H1 (cell line): ENCODE measurements at regions not wholly inside any gene's neighbourhood (a gene's known extent, or its start where the extent isn't known, plus 50 kb on each side); places are given as distances from the start of the nearest gene placed in this dataset.

Experiments
- CTCF ChIA-PET: fragments of 300-600 bp; sonication (Branson Sonifier 250); formaldehyde crosslinking; loops from one replicate; lab custom pipeline; 2021; ENCODE audit not compliant: partially characterized antibody; lab: Charles Lee
- POLR2A ChIA-PET: fragments of 300-600 bp; sonication (Branson Sonifier 250); formaldehyde crosslinking; loops from one replicate; lab custom pipeline; 2021; ENCODE audit warnings: inconsistent platforms; ENCODE audit not compliant: partially characterized antibody; lab: Charles Lee
- DNase-seq, 2 experiments: peaks; one replicate each; pipeline versions ENCODE4 v3.0.0 to v3.0.0-alpha.2; 2010 to 2022; ENCODE audit warnings: low spot score in 2 of 2, low read depth in 1 of 2, mixed read lengths in 1 of 2
- FAIRE-seq: peaks from 2 replicates; lab custom pipeline; 2011; peaks lifted over from hg19 to GRCh38; lab: Jason Lieb, UNC
- H2AFZ ChIP-seq: 2 replicates; pipeline ENCODE4 v1.8.1; 2012; ENCODE audit warnings: low read length, inconsistent platforms
- H2AK5ac ChIP-seq: 2 replicates; pipeline ENCODE4 v1.6.1; 2013; ENCODE audit warnings: low read depth, low read length
- H2BK120ac ChIP-seq: replicated peaks from 2 replicates; pipeline ENCODE3; 2013; ENCODE audit warnings: low read depth, low read length, inconsistent platforms
- H2BK12ac ChIP-seq: 2 replicates; pipeline ENCODE4 v1.6.1; 2013; ENCODE audit warnings: low read depth, low read length
- H2BK15ac ChIP-seq: 2 replicates; pipeline ENCODE4 v1.6.1; 2013; ENCODE audit warnings: low read length
- H2BK20ac ChIP-seq: 2 replicates; pipeline ENCODE4 v1.6.1; 2013; ENCODE audit warnings: low read length
- H2BK5ac ChIP-seq: 2 replicates; pipeline ENCODE4 v1.6.1; 2013; ENCODE audit warnings: low read depth, low read length
- H3K14ac ChIP-seq: 2 replicates; pipeline ENCODE4 v1.6.1; 2013; ENCODE audit warnings: inconsistent platforms; ENCODE audit not compliant: insufficient read length
- H3K18ac ChIP-seq: 2 replicates; pipeline ENCODE4 v1.6.1; 2013; ENCODE audit warnings: low read length; ENCODE audit errors: extremely low read depth
- H3K23ac ChIP-seq: 2 replicates; pipeline ENCODE4 v1.6.1; 2013; ENCODE audit warnings: inconsistent platforms; ENCODE audit not compliant: insufficient read length
- H3K23me2 ChIP-seq: 2 replicates; pipeline ENCODE4 v1.6.1; 2013; ENCODE audit warnings: low read depth, low read length
- H3K27ac ChIP-seq: 2 replicates; pipeline ENCODE4 v1.6.1; 2011; ENCODE audit warnings: low read depth, low read length, inconsistent platforms
- H3K27me3 ChIP-seq, 4 experiments: replicated peaks in 1 of 4; 1 replicate in 1 of 4; 2 replicates in 3 of 4; pipeline versions ENCODE4 v1.6.1 to v1.8.1; 2011 to 2013; ENCODE audit warnings: low read length in 3 of 4, mild to moderate bottlenecking in 3 of 4, inconsistent platforms in 2 of 4, mixed read lengths in 2 of 4, moderate library complexity in 1 of 4; ENCODE audit not compliant: control insufficient read depth in 3 of 4, insufficient read depth in 3 of 4; ENCODE audit errors: extremely low read depth in 1 of 4
- H3K36me3 ChIP-seq, 4 experiments: 2 replicates each; pipeline versions ENCODE4 v1.6.1 to v1.8.1; 2011 to 2013; ENCODE audit warnings: mild to moderate bottlenecking in 4 of 4, low read length in 3 of 4, moderate library complexity in 2 of 4, control low read depth in 1 of 4, inconsistent platforms in 1 of 4; ENCODE audit not compliant: insufficient read depth in 4 of 4, control insufficient read depth in 2 of 4
- H3K4ac ChIP-seq: replicated peaks from 2 replicates; pipeline ENCODE3; 2013; ENCODE audit warnings: low read length, low read depth, mixed read lengths, inconsistent platforms; ENCODE audit not compliant: insufficient read length
- H3K4me1 ChIP-seq, 4 experiments: replicated peaks in 1 of 4; 1 replicate in 1 of 4; 2 replicates in 3 of 4; pipeline versions ENCODE4 v1.6.1 to v1.8.1; 2011 to 2013; ENCODE audit warnings: low read length in 3 of 4, inconsistent platforms in 2 of 4, mixed read lengths in 1 of 4; ENCODE audit not compliant: insufficient read depth in 4 of 4, control insufficient read depth in 3 of 4
- H3K4me2 ChIP-seq, 2 experiments: 2 replicates each; pipeline versions ENCODE4 v1.6.1 to v1.8.1; 2011 to 2013; ENCODE audit warnings: low read depth in 2 of 2, low read length in 2 of 2, control low read depth in 1 of 2, inconsistent platforms in 1 of 2, mild to moderate bottlenecking in 1 of 2; ENCODE audit not compliant: insufficient read depth in 1 of 2
- H3K4me3 ChIP-seq, 4 experiments: fragments of 200-600, 300-600 bp in 1 of 4; sonication (generic), shearing (Covaris generic), sonication (Bioruptor Twin) in 1 of 4; 2 replicates each; pipeline versions ENCODE4 v1.5.1 to v1.8.1; 2011 to 2016; ENCODE audit warnings: low read length in 4 of 4, low read depth in 3 of 4, control low read depth in 2 of 4, inconsistent platforms in 2 of 4, mild to moderate bottlenecking in 2 of 4, mixed read lengths in 1 of 4, moderate library complexity in 1 of 4; ENCODE audit not compliant: insufficient read depth in 2 of 4; ENCODE audit errors: extremely low read depth in 1 of 4
- H3K56ac ChIP-seq: replicated peaks from 2 replicates; pipeline ENCODE3; 2013; ENCODE audit warnings: low read depth, mild to moderate bottlenecking, mixed read lengths, low read length, inconsistent platforms; ENCODE audit not compliant: insufficient read length
- H3K79me1 ChIP-seq: 2 replicates; pipeline ENCODE4 v1.6.1; 2013; ENCODE audit warnings: low read depth, low read length, control low read depth
- H3K79me2 ChIP-seq, 2 experiments: 2 replicates each; pipeline versions ENCODE4 v1.6.1 to v1.8.1; 2012 to 2013; ENCODE audit warnings: low read length in 2 of 2, mild to moderate bottlenecking in 2 of 2, inconsistent platforms in 1 of 2; ENCODE audit not compliant: insufficient read depth in 2 of 2, control insufficient read depth in 1 of 2
- H3K9ac ChIP-seq, 4 experiments: replicated peaks in 1 of 4; 1 replicate in 1 of 4; 2 replicates in 3 of 4; pipeline versions ENCODE4 v1.6.1 to v1.8.1; 2011 to 2013; ENCODE audit warnings: low read depth in 3 of 4, low read length in 3 of 4, control low read depth in 2 of 4, mild to moderate bottlenecking in 2 of 4, moderate library complexity in 2 of 4, inconsistent platforms in 1 of 4; ENCODE audit errors: extremely low read depth in 1 of 4
- H3K9me3 ChIP-seq, 2 experiments: 2 replicates each; pipeline versions ENCODE4 v1.6.1 to v1.8.1; 2012 to 2013; ENCODE audit warnings: mild to moderate bottlenecking in 2 of 2, moderate library complexity in 2 of 2, control low read depth in 1 of 2, inconsistent platforms in 1 of 2, low read depth in 1 of 2, low read length in 1 of 2, mixed read lengths in 1 of 2; ENCODE audit not compliant: insufficient read depth in 2 of 2
- H4K20me1 ChIP-seq, 2 experiments: replicated peaks in 1 of 2; 2 replicates each; pipeline versions ENCODE3 to v1.8.1; 2011 to 2013; ENCODE audit warnings: inconsistent platforms in 2 of 2, low read length in 2 of 2, mild to moderate bottlenecking in 1 of 2; ENCODE audit not compliant: insufficient read depth in 2 of 2, control insufficient read depth in 1 of 2
- H4K5ac ChIP-seq: 2 replicates; pipeline ENCODE4 v1.6.1; 2013; ENCODE audit warnings: low read length, low read depth, mixed read lengths, inconsistent platforms; ENCODE audit not compliant: insufficient read length
- H4K8ac ChIP-seq: 2 replicates; pipeline ENCODE4 v1.8.0; 2013; ENCODE audit warnings: mild to moderate bottlenecking, moderate library complexity, low read length, inconsistent platforms; ENCODE audit not compliant: insufficient read depth; ENCODE audit errors: extremely low read depth
- H4K91ac ChIP-seq: replicated peaks from 2 replicates; pipeline ENCODE3; 2013; ENCODE audit warnings: low read length, mixed read lengths, inconsistent platforms; ENCODE audit not compliant: insufficient read length
- ASH2L ChIP-seq: fragments of 200-600, 300-600 bp; sonication (generic); IDR thresholded peaks from one replicate; pipeline ENCODE4 v1.7.1; 2017; ENCODE audit warnings: low read length
- CBX5 ChIP-seq: fragments of 300-800, 300-1000 bp; sonication (generic); IDR thresholded peaks from 2 replicates; pipeline ENCODE4 v1.7.1; 2016; ENCODE audit warnings: antibody characterized with exemption, low read length, low read depth
- CBX8 ChIP-seq: fragments of 300-800, 300-1000 bp; sonication (generic); IDR thresholded peaks from 2 replicates; pipeline ENCODE4 v1.7.1; 2016; ENCODE audit warnings: low read depth, low read length, borderline replicate concordance
- EGR1 ChIP-seq: IDR thresholded peaks from 2 replicates; pipeline ENCODE4 v1.6.1; 2011; ENCODE audit warnings: low read depth, low read length, borderline replicate concordance
- SP4 ChIP-seq: IDR thresholded peaks from 2 replicates; pipeline ENCODE4 v1.6.1; 2012; ENCODE audit warnings: low read length, inconsistent platforms
- SUZ12 ChIP-seq: fragments of 200-600 bp; sonication (generic); IDR thresholded peaks from 2 replicates; pipeline ENCODE4 v1.6.1; 2012; ENCODE audit warnings: mild to moderate bottlenecking, inconsistent platforms, low read length, moderate library complexity, mixed read lengths
- TAF1 ChIP-seq: IDR thresholded peaks from 2 replicates; pipeline ENCODE4 v1.6.1; 2011; ENCODE audit warnings: mild to moderate bottlenecking, low read depth, low read length
- USF2 ChIP-seq: IDR thresholded peaks from 2 replicates; pipeline ENCODE4 v1.6.1; 2011; ENCODE audit warnings: low read length, improper control_type of control experiment
- WGBS, 2 experiments: shearing (Covaris generic) in 1 of 2; methylation state at CpG; one replicate each; pipeline versions ENCODE4 v1.1.6 to v1.1.7; 2013 to 2015; ENCODE audit warnings: low lambda C conversion rate in 2 of 2, mixed read lengths in 2 of 2, inconsistent platforms in 1 of 2, low coverage in 1 of 2, missing lambda C conversion rate in 1 of 2; ENCODE audit not compliant: insufficient replicate concordance in 2 of 2, insufficient coverage in 1 of 2, insufficient read length in 1 of 2; ENCODE audit errors: extremely low coverage in 1 of 2, missing lambda C conversion rate in 1 of 2; 5-methylcytosine and 5-hydroxymethylcytosine counted together

GRCh38 chr10:90571481-90572258 is 286.2 kb downstream of the HTR7 start:
- no peak overlapping the region for H3K56ac ChIP-seq
- H3K14ac ChIP-seq: no peak overlapping the region
- no peak overlapping the region for H2BK12ac ChIP-seq
- no peak overlapping the region for H2AK5ac ChIP-seq
- H4K5ac ChIP-seq: no peak overlapping the region
- no peak overlapping the region for H2BK5ac ChIP-seq
- H3K36me3 ChIP-seq: no peaks in the 10 kb centered on the region
- no peak for TF ChIP-seq ASH2L
- no peak for TF ChIP-seq CBX5
- no peak for TF ChIP-seq CBX8
- TF ChIP-seq EGR1: no peak
- TF ChIP-seq SP4: no peak
- TF ChIP-seq TAF1: no peak
- TF ChIP-seq USF2: no peak
- no peak for TF ChIP-seq SUZ12
- H3K4me1 ChIP-seq: no peaks in the 10 kb centered on the region
- H2BK120ac ChIP-seq: no peak overlapping the region
- no peak overlapping the region for H2BK20ac ChIP-seq
- no peaks in the 10 kb centered on the region for H3K27me3 ChIP-seq
- no peak overlapping the region for H2AFZ ChIP-seq
- no peak overlapping the region for H3K4ac ChIP-seq
- H3K23me2 ChIP-seq: no peaks in the 10 kb centered on the region
- ChIA-PET CTCF (no interaction called here), POLR2A (no interaction called here)
- no peaks in the 10 kb centered on the region for H3K79me2 ChIP-seq
- H4K20me1 ChIP-seq: no peaks in the 10 kb centered on the region
- no peaks in the 10 kb centered on the region for H3K79me1 ChIP-seq
- DNase-seq (no peak), FAIRE-seq (no peak)
- H3K23ac ChIP-seq: no peak overlapping the region
- H4K91ac ChIP-seq: no peak overlapping the region
- no peak overlapping the region for H3K9ac ChIP-seq
- H3K4me3 ChIP-seq: no peak overlapping the region
- H4K8ac ChIP-seq: no peak overlapping the region
- WGBS, 2 experiments: 92% methylated on average over 8 of the region's 8 CpGs; no CpG with 5 or more reads in 1 of the 2 experiments
- H3K18ac ChIP-seq: no peak overlapping the region
- no peak overlapping the region for H2BK15ac ChIP-seq
- H3K9me3 ChIP-seq: no peaks in the 10 kb centered on the region
- no peak overlapping the region for H3K27ac ChIP-seq
- H3K4me2 ChIP-seq: no peak overlapping the region
